LNCAP (cell line): ENCODE measurements at regions not wholly inside any gene's neighbourhood (a gene's known extent, or its start where the extent isn't known, plus 50 kb on each side); places are given as distances from the start of the nearest gene placed in this dataset.

Source experiments
- TF ChIP-seq, protein P1 (sequence below): fragments of 450-650 bp; IDR thresholded peaks from 2 replicates; pipeline ENCODE4 v1.5.1; 2017; ENCODE audit warnings: mild to moderate bottlenecking

- TF ChIP-seq, protein P1, sequence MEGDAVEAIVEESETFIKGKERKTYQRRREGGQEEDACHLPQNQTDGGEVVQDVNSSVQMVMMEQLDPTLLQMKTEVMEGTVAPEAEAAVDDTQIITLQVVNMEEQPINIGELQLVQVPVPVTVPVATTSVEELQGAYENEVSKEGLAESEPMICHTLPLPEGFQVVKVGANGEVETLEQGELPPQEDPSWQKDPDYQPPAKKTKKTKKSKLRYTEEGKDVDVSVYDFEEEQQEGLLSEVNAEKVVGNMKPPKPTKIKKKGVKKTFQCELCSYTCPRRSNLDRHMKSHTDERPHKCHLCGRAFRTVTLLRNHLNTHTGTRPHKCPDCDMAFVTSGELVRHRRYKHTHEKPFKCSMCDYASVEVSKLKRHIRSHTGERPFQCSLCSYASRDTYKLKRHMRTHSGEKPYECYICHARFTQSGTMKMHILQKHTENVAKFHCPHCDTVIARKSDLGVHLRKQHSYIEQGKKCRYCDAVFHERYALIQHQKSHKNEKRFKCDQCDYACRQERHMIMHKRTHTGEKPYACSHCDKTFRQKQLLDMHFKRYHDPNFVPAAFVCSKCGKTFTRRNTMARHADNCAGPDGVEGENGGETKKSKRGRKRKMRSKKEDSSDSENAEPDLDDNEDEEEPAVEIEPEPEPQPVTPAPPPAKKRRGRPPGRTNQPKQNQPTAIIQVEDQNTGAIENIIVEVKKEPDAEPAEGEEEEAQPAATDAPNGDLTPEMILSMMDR = no peak
Measured at GRCh38 chr16:54690306-54690705, 240.4 kb upstream of the IRX5 start.

GRCh38 chr16:54689072-54689865 lies 241.4 kb upstream of the IRX5 start:
- TF ChIP-seq, protein P1 = no peak

GRCh38 chr16:54688339-54688738 lies 242.3 kb upstream of the IRX5 start:
- TF ChIP-seq, protein P1 = no peak

GRCh38 chr16:54687043-54687899 lies 243.4 kb upstream of the IRX5 start:
- TF ChIP-seq, protein P1 = no peak

DNA sequence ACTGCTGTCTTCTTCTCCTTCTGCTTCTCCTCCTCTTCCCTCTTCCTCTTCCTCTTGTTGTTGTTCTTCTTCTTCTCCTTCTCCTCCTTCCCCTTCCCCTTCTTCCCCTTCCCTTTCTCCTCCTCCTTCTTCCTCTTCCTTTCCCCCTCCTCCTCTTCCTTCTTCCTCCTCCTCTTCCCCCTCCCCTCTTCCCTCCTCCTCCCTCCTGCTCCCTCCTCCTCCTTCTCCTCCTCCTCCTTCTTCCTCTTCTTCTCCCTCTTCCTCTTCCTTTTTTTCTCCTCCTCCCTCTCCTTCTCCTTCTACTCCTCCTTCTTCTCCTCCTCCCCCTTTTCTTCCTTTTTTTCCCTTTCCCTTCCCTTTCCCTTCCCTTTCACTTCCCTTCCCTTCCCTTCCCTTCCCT lies 245.0 kb upstream of the IRX5 start:
- TF ChIP-seq, protein P1 = no peak

GRCh38 chr16:54679531-54679930 lies 251.1 kb upstream of the IRX5 start:
- TF ChIP-seq, protein P1 = no peak

DNA sequence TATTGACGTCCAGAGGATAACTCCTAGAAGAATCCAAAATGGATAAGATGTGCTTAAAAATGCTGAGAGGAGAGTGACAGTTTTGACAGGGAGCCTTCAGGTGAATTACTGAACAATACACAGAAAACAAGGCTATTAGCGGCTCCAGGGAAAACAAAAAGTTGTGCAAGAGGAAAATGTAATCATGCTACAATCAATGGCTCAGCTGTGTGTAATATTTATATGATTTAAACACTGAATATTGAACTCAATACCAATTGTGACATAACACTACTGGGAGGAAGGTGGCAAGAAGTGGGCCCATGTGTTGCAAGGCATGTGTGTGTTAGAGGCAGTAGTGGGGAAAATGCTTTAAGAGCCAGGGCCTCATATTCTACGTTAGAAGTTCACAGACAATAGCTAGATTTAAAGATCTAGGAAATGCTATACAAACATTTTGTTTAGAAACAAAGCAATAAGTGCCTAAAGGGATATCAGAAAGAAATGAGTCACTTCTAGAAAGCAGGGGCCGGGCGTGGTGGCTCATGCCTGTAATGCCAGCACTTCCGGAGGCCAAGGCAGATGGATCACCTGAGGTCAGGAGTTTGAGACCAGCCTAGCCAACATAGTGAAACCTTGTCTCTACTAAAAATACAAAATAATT lies 253.2 kb upstream of the IRX5 start:
- TF ChIP-seq, protein P1 = no peak
